ENCODE measurements at regions not wholly inside any gene's neighbourhood (a gene's known extent, or its start where the extent isn't known, plus 50 kb on each side); places are given as distances from the start of the nearest gene placed in this dataset.

DNA sequence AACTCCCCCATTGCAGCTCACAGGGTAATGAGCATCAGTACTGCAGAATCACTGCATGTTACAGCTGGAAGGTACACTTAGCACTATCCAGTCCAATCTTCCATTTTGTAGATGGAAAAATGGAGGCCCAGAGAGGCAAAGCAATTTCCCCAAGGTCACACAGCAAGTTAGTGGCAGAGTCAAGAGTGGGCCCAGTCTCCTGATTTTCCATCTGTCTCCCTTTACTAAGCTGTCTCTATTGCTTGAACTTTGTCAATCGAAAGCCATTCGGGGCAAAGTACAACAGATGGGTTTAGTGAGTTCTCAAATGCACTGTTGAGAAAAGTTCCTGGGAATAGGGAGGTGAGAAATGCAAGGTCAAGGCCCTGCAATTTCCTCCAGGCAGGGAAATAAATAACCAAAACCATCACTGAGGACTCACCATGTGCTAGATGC, 50.4 kb upstream of the IFFO2 start:
- no peaks in the 10 kb centered on the region; the same call in 1 of the 2 replicates for H3K27me3 ChIP-seq (ENCODE audit: low read depth)
- no peaks in the 10 kb centered on the region for H3K36me3 ChIP-seq (replicated peaks)
- H3K9me3 ChIP-seq = no peaks in the 10 kb centered on the region; the same call in 1 of the 2 replicates
- no peaks in the 10 kb centered on the region for H3K4me1 ChIP-seq
- no peak for DNase-seq (ENCODE audit: low spot score in 2 of 2)
- in situ Hi-C loops (cut with MboI; ENCODE audit: low sequenced_read_pairs) = no loop called here
- no peak overlapping the region for H3K4me3 ChIP-seq
